ENCODE measurements at regions not wholly inside any gene's neighbourhood (a gene's known extent, or its start where the extent isn't known, plus 50 kb on each side); places are given as distances from the start of the nearest gene placed in this dataset.

- Histone ChIP-seq H4K8ac (ENCODE audit: low read depth in 2 of 2, low read length in 2 of 2) (no peak overlapping the region), H3K18ac (ENCODE audit: low read depth, low read length) (no peak overlapping the region), H3K4ac (ENCODE audit: low read depth, low read length) (no peak overlapping the region), H2AK5ac (ENCODE audit: low read depth, low read length) (no peak overlapping the region), H4K5ac (ENCODE audit: low read depth, low read length) (no peak overlapping the region), H3K4me3 (ENCODE audit: insufficient read depth, low read depth, low read length) (no peak overlapping the region), H3K27me3 (ENCODE audit: control insufficient read depth, insufficient read depth, low read length) (no peaks in the 10 kb centered on the region), H3K27ac (ENCODE audit: insufficient read depth, low read length) (no peak overlapping the region), H3K4me1 (ENCODE audit: control insufficient read depth, insufficient read depth, low read length) (no peaks in the 10 kb centered on the region), H4K20me1 (ENCODE audit: insufficient read depth, low read length) (no peaks in the 10 kb centered on the region), H2AK9ac (replicated peaks; ENCODE audit: low read depth, low read length, poor library complexity) (no peak overlapping the region), H4K91ac (ENCODE audit: insufficient read depth, low read depth, low read length) (no peak overlapping the region), H3K56ac (ENCODE audit: extremely low read depth, insufficient read depth, low read length) (no peak overlapping the region), H3K79me1 (ENCODE audit: low read depth in 1 of 2, low read length in 2 of 2) (no peaks in the 10 kb centered on the region), H3K9ac (ENCODE audit: low read depth, low read length) (no peak overlapping the region), H2BK20ac (ENCODE audit: low read depth, low read length) (no peak overlapping the region), H3K9me3 (ENCODE audit: control insufficient read depth, insufficient read depth, low read length) (no peaks in the 10 kb centered on the region), H2BK15ac (ENCODE audit: low read depth, low read length) (no peak overlapping the region), H3K4me2 (ENCODE audit: low read depth, low read length) (no peak overlapping the region), H3K9me1 (ENCODE audit: insufficient read depth, low read length) (no peaks in the 10 kb centered on the region), H3K14ac (replicated peaks; ENCODE audit: low read depth, low read length) (no peak overlapping the region), H3K36me3 (ENCODE audit: control insufficient read depth, insufficient read depth, low read length) (no peaks in the 10 kb centered on the region), H2BK120ac (ENCODE audit: low read depth, low read length) (no peak overlapping the region), H2AFZ (replicated peaks; ENCODE audit: low read length, poor library complexity) (no peak overlapping the region), H2BK5ac (ENCODE audit: low read depth, low read length, poor library complexity, severe bottlenecking) (no peak overlapping the region), H3K23ac (ENCODE audit: low read depth, low read length) (no peak overlapping the region)
- intact Hi-C loops (cut with micrococcal nuclease) = no loop called here
- TF ChIP-seq POLR2A (IDR thresholded peaks at IDR 0.05; ENCODE audit: low read depth, low read length) = no peak
- no peak for TF ChIP-seq BHLHE40 (IDR thresholded peaks at IDR 0.05; ENCODE audit: low read depth, low read length)
- no peak for TF ChIP-seq CTCF (conservative IDR thresholded peaks at IDR 0.05; ENCODE audit: low read depth, low read length)
- TF ChIP-seq FOS (IDR thresholded peaks at IDR 0.05; ENCODE audit: low read depth, low read length) = no peak
- no peak for TF ChIP-seq CHD1 (IDR thresholded peaks at IDR 0.05; ENCODE audit: low read depth, low read length)
- TF ChIP-seq RFX5 (IDR thresholded peaks at IDR 0.05; ENCODE audit: low read depth, low read length) = no peak
- no peak for TF ChIP-seq RCOR1 (IDR thresholded peaks at IDR 0.05; ENCODE audit: insufficient replicate concordance, low read length)
- no peak for TF ChIP-seq CEBPB (IDR thresholded peaks at IDR 0.05; ENCODE audit: low read depth, low read length)
- TF ChIP-seq MAFK (IDR thresholded peaks at IDR 0.05; ENCODE audit: low read depth, low read length) = no peak
- TF ChIP-seq NFE2L2 (IDR thresholded peaks at IDR 0.05; ENCODE audit: low read depth, low read length) = no peak
- TF ChIP-seq MAZ (IDR thresholded peaks at IDR 0.05; ENCODE audit: borderline replicate concordance, low read depth, low read length) = no peak
- TF ChIP-seq USF2 (IDR thresholded peaks at IDR 0.05; ENCODE audit: low read depth, low read length) = no peak
- TF ChIP-seq SMC3 (IDR thresholded peaks at IDR 0.05; ENCODE audit: low read depth, low read length) = no peak
- no peak for TF ChIP-seq RAD21 (IDR thresholded peaks at IDR 0.05; ENCODE audit: low read length)
- TF ChIP-seq MXI1 (IDR thresholded peaks at IDR 0.05; ENCODE audit: borderline replicate concordance, low read depth, low read length) = no peak
- TF ChIP-seq ELK1 (IDR thresholded peaks at IDR 0.05; ENCODE audit: borderline replicate concordance, low read depth, low read length) = no peak
- WGBS, 2 experiments (ENCODE audit: extremely low coverage in 2 of 2, insufficient read length in 1 of 2) = no CpG with 5 or more reads among the region's 4 CpGs
- ChIA-PET CTCF (no interaction called here), POLR2A (ENCODE audit: unreplicated experiment) (no interaction called here)
- ATAC-seq (ENCODE audit: low read depth) (no peak), DNase-seq (no peak)
- no TSS peak for BruUV-seq (replicated peaks)
- dilution Hi-C loops (cut with HindIII; ENCODE audit: low sequenced_read_pairs, unreplicated experiment) = no loop called here
- in situ Hi-C loops (cut with MboI; ENCODE audit: low sequenced_read_pairs) = no loop called here
These were observed 543.0 kb upstream of the RGS18 start for GRCh38 chr1:191615101-191615821.

Data from IMR-90 (cell line).